Activated CD8-positive, alpha-beta T cell treated with anti-CD3 and anti-CD28 coated beads for 36 hours (primary cell): ENCODE measurements at regions not wholly inside any gene's neighbourhood (a gene's known extent, or its start where the extent isn't known, plus 50 kb on each side); places are given as distances from the start of the nearest gene placed in this dataset.
"Not testable (repeated sequence)": the region's sequence is repeated elsewhere in the genome, so short reads cannot be mapped to it uniquely, and the experiment has no call there.

Source experiments
- ATAC-seq: fragments of 200-7000 bp; cut with Tn5 transposase; one replicate; pipeline ENCODE4 v1.10.0; 2021; ENCODE audit warnings: mild to moderate bottlenecking, moderate library complexity
- CTCF ChIA-PET: fragments of 350-600 bp; sonication (Branson Sonifier 250); formaldehyde crosslinking; loops from one replicate; lab custom pipeline; 2021; ENCODE audit warnings: antibody characterized with exemption; lab: Charles Lee
- POLR2A ChIA-PET: fragments of 350-600 bp; sonication (Branson Sonifier 250); formaldehyde crosslinking; loops from one replicate; lab custom pipeline; 2021; ENCODE audit warnings: antibody characterized with exemption; lab: Charles Lee
- DNase-seq: peaks from one replicate; pipeline ENCODE4 v3.0.0-alpha.2; 2020
- H3K27ac Mint-ChIP-seq: one replicate; pipeline ENCODE4 v1.8.0; 2021; ENCODE audit warnings: mild to moderate bottlenecking, mixed read lengths
- H3K27me3 Mint-ChIP-seq: one replicate; pipeline ENCODE4 v1.8.0; 2021; ENCODE audit warnings: mixed read lengths
- H3K36me3 Mint-ChIP-seq: one replicate; pipeline ENCODE4 v1.8.0; 2021; ENCODE audit warnings: low read depth, mixed read lengths
- H3K4me1 Mint-ChIP-seq: one replicate; pipeline ENCODE4 v1.8.0; 2021; ENCODE audit warnings: low read depth, mixed read lengths
- H3K4me3 Mint-ChIP-seq: one replicate; pipeline ENCODE4 v1.8.0; 2021; ENCODE audit warnings: mild to moderate bottlenecking, moderate library complexity, mixed read lengths
- H3K9me3 Mint-ChIP-seq: one replicate; pipeline ENCODE4 v1.8.0; 2021; ENCODE audit warnings: mixed read lengths
- intact Hi-C: fragments of 100-400 bp; cut with micrococcal nuclease; formaldehyde crosslinking; loops from one replicate; pipeline ENCODE4 v1.10.0; 2022
- TF ChIP-seq, protein P1 (sequence below): fragments of 200-600 bp; IDR thresholded peaks from one replicate; pipeline ENCODE4 v1.8.0; 2022; ENCODE audit warnings: antibody characterized with exemption, mild to moderate bottlenecking

DNA sequence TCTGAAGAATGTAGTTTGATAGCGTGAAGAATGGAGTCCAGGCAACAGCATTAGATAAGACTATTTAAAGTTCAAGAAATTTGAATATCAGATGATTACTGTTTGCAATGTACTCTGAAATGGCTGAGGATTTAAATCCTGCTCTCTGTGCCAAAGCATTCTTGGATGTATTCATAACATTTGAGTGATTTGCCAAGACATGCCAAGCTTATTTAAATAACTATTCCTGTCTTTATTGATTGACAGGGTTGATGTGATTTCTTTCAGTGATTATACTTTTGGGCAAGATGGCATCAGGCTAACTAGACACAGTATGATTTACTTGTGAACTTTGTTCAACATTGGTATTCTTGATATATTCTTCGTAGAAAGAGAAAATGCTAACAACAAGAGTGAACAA, 168.7 kb downstream of the GNAI1 start:
- POLR2A ChIA-PET = no interaction called here
- H3K9me3 Mint-ChIP-seq = peaks cover 2% of the 10 kb centered on the region
- ATAC-seq = no peak

DNA sequence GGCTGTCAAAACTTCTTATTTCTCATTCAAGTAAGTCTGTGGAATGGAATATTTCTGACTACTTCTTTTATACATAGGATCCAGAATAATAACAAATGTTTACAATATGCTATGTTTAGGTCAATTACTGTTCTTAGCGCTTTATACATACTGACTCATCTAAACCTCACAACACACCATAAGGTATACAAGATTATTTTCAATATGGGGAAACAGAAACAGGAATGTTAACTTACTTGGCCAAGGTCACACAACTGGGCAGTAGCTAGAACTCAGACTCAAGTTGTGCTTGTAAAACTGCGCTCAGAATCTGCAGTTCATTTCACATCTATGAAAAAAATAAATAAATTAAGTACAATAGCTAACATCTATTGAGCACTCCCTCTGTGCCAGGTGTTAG, 168.0 kb downstream of the GNAI1 start:
- intact Hi-C loops = no loop called here
- ChIA-PET POLR2A (no interaction called here), CTCF (interaction anchor here (0.5 kb wide), 1 partner anchor 57 kb away, joined by 5 read pairs; no protein-coding TSS in a partner anchor)
- no peaks in the 10 kb centered on the region for H3K4me1 Mint-ChIP-seq
- peaks cover 2% of the 10 kb centered on the region for H3K9me3 Mint-ChIP-seq
- no peak overlapping the region for H3K4me3 Mint-ChIP-seq
- TF ChIP-seq, protein P1, sequence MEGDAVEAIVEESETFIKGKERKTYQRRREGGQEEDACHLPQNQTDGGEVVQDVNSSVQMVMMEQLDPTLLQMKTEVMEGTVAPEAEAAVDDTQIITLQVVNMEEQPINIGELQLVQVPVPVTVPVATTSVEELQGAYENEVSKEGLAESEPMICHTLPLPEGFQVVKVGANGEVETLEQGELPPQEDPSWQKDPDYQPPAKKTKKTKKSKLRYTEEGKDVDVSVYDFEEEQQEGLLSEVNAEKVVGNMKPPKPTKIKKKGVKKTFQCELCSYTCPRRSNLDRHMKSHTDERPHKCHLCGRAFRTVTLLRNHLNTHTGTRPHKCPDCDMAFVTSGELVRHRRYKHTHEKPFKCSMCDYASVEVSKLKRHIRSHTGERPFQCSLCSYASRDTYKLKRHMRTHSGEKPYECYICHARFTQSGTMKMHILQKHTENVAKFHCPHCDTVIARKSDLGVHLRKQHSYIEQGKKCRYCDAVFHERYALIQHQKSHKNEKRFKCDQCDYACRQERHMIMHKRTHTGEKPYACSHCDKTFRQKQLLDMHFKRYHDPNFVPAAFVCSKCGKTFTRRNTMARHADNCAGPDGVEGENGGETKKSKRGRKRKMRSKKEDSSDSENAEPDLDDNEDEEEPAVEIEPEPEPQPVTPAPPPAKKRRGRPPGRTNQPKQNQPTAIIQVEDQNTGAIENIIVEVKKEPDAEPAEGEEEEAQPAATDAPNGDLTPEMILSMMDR = no peak
- no peak overlapping the region for H3K27ac Mint-ChIP-seq
- ATAC-seq = no peak
- H3K27me3 Mint-ChIP-seq = peaks cover 2% of the 10 kb centered on the region
- no peaks in the 10 kb centered on the region for H3K36me3 Mint-ChIP-seq
- no peak for DNase-seq

More for the DNA sequence above, 168.7 kb downstream of the GNAI1 start:
- no peak for DNase-seq
- no peak overlapping the region for H3K27ac Mint-ChIP-seq
- TF ChIP-seq, protein P1 = no peak
- no peaks in the 10 kb centered on the region for H3K4me1 Mint-ChIP-seq
- H3K4me3 Mint-ChIP-seq = no peak overlapping the region
- H3K27me3 Mint-ChIP-seq = peaks cover 2% of the 10 kb centered on the region
- H3K36me3 Mint-ChIP-seq = no peaks in the 10 kb centered on the region
- intact Hi-C loops = no loop called here
- CTCF ChIA-PET = no interaction called here

DNA sequence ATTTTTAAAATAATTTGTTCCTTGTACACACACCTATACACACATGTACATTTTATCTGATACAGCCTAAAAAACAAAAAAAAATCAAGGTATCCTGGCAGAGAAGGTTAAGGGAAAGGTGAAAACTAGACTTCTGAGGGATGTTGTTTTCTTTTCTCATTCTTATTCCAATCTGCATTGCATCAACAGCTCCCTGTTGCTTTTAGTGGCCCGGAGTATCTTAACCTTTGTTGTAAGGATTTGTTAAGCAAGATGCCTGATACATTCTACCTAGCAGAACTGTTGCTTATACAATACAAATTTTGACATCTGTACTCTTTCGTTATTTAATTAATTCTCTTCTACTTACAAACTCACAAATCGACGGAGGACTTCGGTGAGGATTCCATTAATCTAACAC, 167.4 kb downstream of the GNAI1 start:
- ChIA-PET POLR2A (no interaction called here), CTCF (no interaction called here)
- no peaks in the 10 kb centered on the region for H3K36me3 Mint-ChIP-seq
- H3K4me1 Mint-ChIP-seq = no peaks in the 10 kb centered on the region
- peaks cover 2% of the 10 kb centered on the region for H3K27me3 Mint-ChIP-seq
- peaks cover 5% of the 10 kb centered on the region for H3K9me3 Mint-ChIP-seq
- H3K4me3 Mint-ChIP-seq = no peak overlapping the region
- H3K27ac Mint-ChIP-seq = no peak overlapping the region
- ATAC-seq (no peak), DNase-seq (no peak)
- TF ChIP-seq, protein P1 = no peak
- intact Hi-C loops = no loop called here

DNA sequence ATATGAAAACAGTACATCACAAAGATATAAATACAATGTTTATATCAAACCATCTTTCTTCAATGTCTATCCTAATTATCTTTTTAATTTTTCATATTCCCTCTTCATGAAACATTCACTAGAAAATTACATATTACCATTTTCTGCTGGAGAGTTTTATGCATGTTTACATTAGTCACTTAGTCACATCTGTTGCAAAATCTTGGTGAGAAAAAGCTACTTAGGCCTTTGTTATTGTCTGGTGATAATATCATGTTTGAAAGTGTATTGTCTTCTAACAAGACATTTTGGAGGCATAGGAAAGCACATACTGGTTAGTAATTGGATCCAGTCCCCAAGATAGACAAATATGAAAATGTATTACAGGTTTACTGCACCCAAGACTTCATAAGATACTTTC, 163.6 kb downstream of the GNAI1 start:
- H3K4me3 Mint-ChIP-seq = no peak overlapping the region
- DNase-seq (no peak), ATAC-seq (no peak)
- TF ChIP-seq, protein P1 = no peak
- peaks cover 2% of the 10 kb centered on the region for H3K27me3 Mint-ChIP-seq
- intact Hi-C loops = no loop called here
- H3K27ac Mint-ChIP-seq = no peak overlapping the region
- no peaks in the 10 kb centered on the region for H3K4me1 Mint-ChIP-seq
- no peaks in the 10 kb centered on the region for H3K36me3 Mint-ChIP-seq
- ChIA-PET POLR2A (no interaction called here), CTCF (no interaction called here)
- peaks cover 12% of the 10 kb centered on the region for H3K9me3 Mint-ChIP-seq

DNA sequence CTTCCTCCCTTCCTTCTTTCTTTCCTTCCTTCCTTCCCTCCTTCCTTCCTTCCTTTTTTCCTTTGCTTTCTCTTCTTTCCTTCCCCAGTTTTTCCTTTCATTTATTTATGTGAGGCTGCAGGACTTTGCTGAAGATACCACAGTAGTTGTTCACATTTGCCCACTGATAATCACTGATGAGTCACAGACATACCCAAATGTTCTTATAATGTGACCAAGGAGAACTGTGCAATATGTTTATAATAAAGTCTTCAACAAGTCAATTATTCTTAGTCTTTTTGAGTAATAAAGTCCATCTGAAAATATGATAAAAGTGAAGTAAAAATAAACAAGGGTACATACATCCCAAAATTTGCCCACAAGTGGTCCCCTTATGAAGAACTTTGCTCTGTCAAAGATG, 159.7 kb downstream of the GNAI1 start:
- ATAC-seq (no peak), DNase-seq (no peak)
- Mint-ChIP-seq H3K27me3 (no peaks in the 10 kb centered on the region), H3K36me3 (no peaks in the 10 kb centered on the region), H3K4me1 (no peaks in the 10 kb centered on the region), H3K9me3 (peaks cover 12% of the 10 kb centered on the region), H3K27ac (no peak overlapping the region), H3K4me3 (no peak overlapping the region)
- intact Hi-C loops = no loop called here
- POLR2A ChIA-PET = no interaction called here
- TF ChIP-seq, protein P1 = no peak
- CTCF ChIA-PET = no interaction called here

DNA sequence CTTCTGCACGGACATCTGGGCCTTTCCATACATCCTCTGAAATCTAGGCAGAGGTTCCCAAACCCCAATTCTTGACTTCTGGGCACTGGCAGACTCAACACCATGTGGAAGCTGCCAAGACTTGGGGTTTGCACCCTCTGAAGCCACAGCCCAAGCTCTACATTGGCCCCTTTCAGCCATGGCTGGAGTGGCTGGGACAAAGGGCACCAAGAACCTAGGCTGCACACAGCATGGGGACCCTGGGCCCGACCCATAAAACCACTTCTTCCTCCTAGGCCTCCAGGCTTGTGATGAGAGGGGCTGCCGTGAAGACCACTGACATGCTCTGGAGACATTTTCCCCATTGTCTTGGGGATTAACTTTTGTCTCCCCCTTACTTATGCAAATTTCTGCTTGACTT, 158.0 kb downstream of the GNAI1 start:
- H3K36me3 Mint-ChIP-seq, CTCF ChIA-PET: not testable (repeated sequence)

More for the DNA sequence above, 158.0 kb downstream of the GNAI1 start:
- H3K27me3 Mint-ChIP-seq, DNase-seq, POLR2A ChIA-PET, ATAC-seq, H3K4me3 Mint-ChIP-seq, intact Hi-C loops, H3K27ac Mint-ChIP-seq, H3K4me1 Mint-ChIP-seq: not testable (repeated sequence)
- peaks cover 12% of the 10 kb centered on the region for H3K9me3 Mint-ChIP-seq
